ENCODE measurements at regions not wholly inside any gene's neighbourhood (a gene's known extent, or its start where the extent isn't known, plus 50 kb on each side); places are given as distances from the start of the nearest gene placed in this dataset.
"Not testable (repeated sequence)": the region's sequence is repeated elsewhere in the genome, so short reads cannot be mapped to it uniquely, and the experiment has no call there.

- Histone ChIP-seq H3K27ac (no peak overlapping the region), H3K9me3 (peaks cover 0 to 15% (median 6%) of the 10 kb centered on the region in 4 donors), H3K4me3 (no peak overlapping the region), H3K27me3 (no peaks in the 10 kb centered on the region), H3K36me3 (no peaks in the 10 kb centered on the region), H3K4me1 (no peaks in the 10 kb centered on the region)
- intact Hi-C loops (cut with DNase I; ENCODE audit: low total_unique reads) = no loop called here
- no peak for TF ChIP-seq POLR2AphosphoS5 (IDR thresholded peaks at IDR 0.05)
- no peak for TF ChIP-seq POLR2A (IDR thresholded peaks at IDR 0.05)
- TF ChIP-seq CTCF (IDR thresholded peaks at IDR 0.05) = no peak
- no peak for TF ChIP-seq EP300 (IDR thresholded peaks at IDR 0.05)
- WGBS, 5 donors = 52 to 78% (median 72%) methylated on average over 2 of the region's 2 CpGs
- no peak for DNase-seq
Observed at GRCh38 chr6:121794630-121795029, 359.2 kb downstream of the GJA1 start.

GRCh38 chr6:121797598-121797997 lies 362.2 kb downstream of the GJA1 start:
- H3K36me3 ChIP-seq; intact Hi-C loops (cut with DNase I; ENCODE audit: low total_unique reads); H3K27ac ChIP-seq; H3K4me3 ChIP-seq; H3K4me1 ChIP-seq; H3K27me3 ChIP-seq; DNase-seq: not testable (repeated sequence)
- peaks cover 0 to 34% (median 12%) of the 10 kb centered on the region in 4 donors for H3K9me3 ChIP-seq
- 90 to 95% (median 92%) methylated on average over 6 of the region's 6 CpGs for WGBS, 5 donors

- DNase-seq; H3K27me3 ChIP-seq; H3K4me1 ChIP-seq; H3K36me3 ChIP-seq; H3K27ac ChIP-seq; intact Hi-C loops (cut with DNase I; ENCODE audit: low total_unique reads); H3K4me3 ChIP-seq: not testable (repeated sequence)
- 54 to 78% (median 57%) methylated on average over 1 of the region's 1 CpG for WGBS, 5 donors
- H3K9me3 ChIP-seq = peaks cover 0 to 34% (median 12%) of the 10 kb centered on the region in 4 donors
Observed at GRCh38 chr6:121798126-121798525, 362.7 kb downstream of the GJA1 start.

GRCh38 chr6:121799574-121799973 lies 364.1 kb downstream of the GJA1 start:
- intact Hi-C loops (cut with DNase I; ENCODE audit: low total_unique reads) = no loop called here
- TF ChIP-seq CTCF (IDR thresholded peaks at IDR 0.05) (no peak), POLR2A (IDR thresholded peaks at IDR 0.05) (no peak), EP300 (IDR thresholded peaks at IDR 0.05) (no peak), POLR2AphosphoS5 (IDR thresholded peaks at IDR 0.05) (no peak)
- Histone ChIP-seq H3K4me3 (no peak overlapping the region), H3K27ac (no peak overlapping the region), H3K36me3 (no peaks in the 10 kb centered on the region), H3K27me3 (no peaks in the 10 kb centered on the region), H3K9me3 (peaks cover 0 to 34% (median 12%) of the 10 kb centered on the region in 4 donors), H3K4me1 (no peaks in the 10 kb centered on the region)
- DNase-seq = no peak

- intact Hi-C loops (cut with DNase I; ENCODE audit: low total_unique reads) = no loop called here
- DNase-seq = no peak
- TF ChIP-seq POLR2AphosphoS5 (IDR thresholded peaks at IDR 0.05) = no peak
- TF ChIP-seq POLR2A (IDR thresholded peaks at IDR 0.05) = no peak
- no peak for TF ChIP-seq CTCF (IDR thresholded peaks at IDR 0.05)
- TF ChIP-seq EP300 (IDR thresholded peaks at IDR 0.05) = no peak
- no peak overlapping the region for H3K27ac ChIP-seq
- no peaks in the 10 kb centered on the region for H3K36me3 ChIP-seq
- no peaks in the 10 kb centered on the region for H3K4me1 ChIP-seq
- H3K4me3 ChIP-seq = no peak overlapping the region
- WGBS, 5 donors = 75 to 88% (median 82%) methylated on average over 1 of the region's 1 CpG
- H3K9me3 ChIP-seq = peaks cover 0 to 34% (median 12%) of the 10 kb centered on the region in 4 donors
- H3K27me3 ChIP-seq = no peaks in the 10 kb centered on the region
Observed at GRCh38 chr6:121800047-121800446, 364.6 kb downstream of the GJA1 start.

All from stomach (tissue), 8 donors.